Psoas muscle (tissue), 7 donors: ENCODE measurements at regions not wholly inside any gene's neighbourhood (a gene's known extent, or its start where the extent isn't known, plus 50 kb on each side); places are given as distances from the start of the nearest gene placed in this dataset.

Experiments
- ATAC-seq, 4 donors: fragments of 200-7000 bp; cut with Tn5 transposase; one replicate each; pipeline ENCODE4 v1.9.1; 2020; ENCODE audit warnings: moderate library complexity in 3 of 4, mild to moderate bottlenecking in 2 of 4
- DNase-seq, 2 donors: peaks; one replicate each; pipeline ENCODE4 v3.0.0-alpha.2; 2020
- H3K27ac ChIP-seq: fragments of 200-600 bp; one replicate; pipeline ENCODE4 v1.8.0; 2022
- H3K27me3 ChIP-seq, 3 donors: fragments of 200-600 bp in 1 of 3; one replicate each; pipeline versions ENCODE4 v1.6.1 to v1.8.0; 2013 to 2022; ENCODE audit warnings: low read length in 2 of 3, mild to moderate bottlenecking in 2 of 3, moderate library complexity in 1 of 3; ENCODE audit not compliant: insufficient read depth in 3 of 3
- H3K36me3 ChIP-seq, 2 donors: fragments of 200-600 bp in 1 of 2; one replicate each; pipeline versions ENCODE4 v1.6.1 to v1.8.0; 2013 to 2022; ENCODE audit warnings: low read depth in 1 of 2, mild to moderate bottlenecking in 1 of 2, moderate library complexity in 1 of 2; ENCODE audit not compliant: insufficient read depth in 1 of 2
- H3K4me1 ChIP-seq: fragments of 200-600 bp; one replicate; pipeline ENCODE4 v1.8.0; 2022
- H3K4me3 ChIP-seq: fragments of 200-600 bp; one replicate; pipeline ENCODE4 v1.8.0; 2022; ENCODE audit warnings: mild to moderate bottlenecking
- H3K9me3 ChIP-seq: fragments of 200-600 bp; one replicate; pipeline ENCODE4 v1.8.0; 2022
- WGBS, 3 donors: extraction: QIAGEN DNeasy Blood & Tissue Kit; methylation state at CpG; one replicate each; pipeline versions ENCODE4 v1.1.6 to v1.1.7; 2013; 5-methylcytosine and 5-hydroxymethylcytosine counted together
- intact Hi-C, 2 donors: fragments of 100-400 bp; cut with DNase I; formaldehyde crosslinking; loops; one replicate each; pipeline versions ENCODE4 v1.11.0 to v1.14.2; 2022
- TF ChIP-seq, protein P1 (sequence below): fragments of 200-600 bp; IDR thresholded peaks from one replicate; pipeline ENCODE4 v1.8.0; 2022; ENCODE audit warnings: antibody characterized with exemption
- donor health status: healthy with polysubstance abuse.
- donor health status: DM: no; HTN: no; CAD: no; lungs with moderate emphysema.
- donor health status: Bipolar disorder and iron deficiency.
- donor health status: healthy.
- donor health status: DM: yes; HTN: yes; CAD: no.
- donor health status: DM: no; HTN: no; CAD: no.
- donor health status: DM: yes; HTN: yes; CAD: no.

DNA sequence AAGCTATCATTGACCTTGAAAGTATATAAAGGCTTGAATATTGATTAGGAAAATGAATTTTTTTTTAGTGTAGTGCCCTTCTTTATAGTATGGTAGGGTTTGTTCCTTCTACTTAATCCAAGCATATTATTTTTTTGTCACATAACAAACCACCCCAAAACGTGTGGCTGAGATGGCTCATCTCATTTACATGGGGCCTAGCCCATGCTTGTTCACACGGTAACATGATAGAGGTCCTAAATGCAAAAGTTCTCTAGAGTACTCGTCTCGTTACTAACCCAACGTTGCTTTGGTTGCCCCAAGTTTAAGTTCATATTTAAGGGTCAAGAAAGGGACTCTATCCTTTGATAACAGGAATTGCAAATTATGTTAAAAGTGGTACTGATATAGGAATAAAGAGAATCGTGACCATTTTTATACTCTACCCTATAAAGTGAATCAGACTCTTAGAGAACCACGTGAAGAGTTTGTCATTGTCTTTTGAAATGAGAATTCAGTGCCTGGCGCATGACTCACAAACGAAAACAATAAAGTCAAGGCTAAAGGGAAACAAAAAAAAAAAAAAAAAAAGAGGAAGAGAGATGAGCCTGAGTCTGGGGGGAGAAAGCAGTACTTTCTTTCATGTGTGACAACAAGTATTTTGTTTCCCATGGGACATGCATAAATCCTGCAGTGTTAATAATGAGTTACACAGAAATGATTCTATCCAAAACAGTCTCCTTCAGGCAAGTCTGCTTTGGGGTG is 402.8 kb upstream of the NWD2 start:
- 69 to 75% (median 74%) methylated on average over 9 of the region's 9 CpGs for WGBS, 3 donors
- no peak for ATAC-seq
- TF ChIP-seq, protein P1, sequence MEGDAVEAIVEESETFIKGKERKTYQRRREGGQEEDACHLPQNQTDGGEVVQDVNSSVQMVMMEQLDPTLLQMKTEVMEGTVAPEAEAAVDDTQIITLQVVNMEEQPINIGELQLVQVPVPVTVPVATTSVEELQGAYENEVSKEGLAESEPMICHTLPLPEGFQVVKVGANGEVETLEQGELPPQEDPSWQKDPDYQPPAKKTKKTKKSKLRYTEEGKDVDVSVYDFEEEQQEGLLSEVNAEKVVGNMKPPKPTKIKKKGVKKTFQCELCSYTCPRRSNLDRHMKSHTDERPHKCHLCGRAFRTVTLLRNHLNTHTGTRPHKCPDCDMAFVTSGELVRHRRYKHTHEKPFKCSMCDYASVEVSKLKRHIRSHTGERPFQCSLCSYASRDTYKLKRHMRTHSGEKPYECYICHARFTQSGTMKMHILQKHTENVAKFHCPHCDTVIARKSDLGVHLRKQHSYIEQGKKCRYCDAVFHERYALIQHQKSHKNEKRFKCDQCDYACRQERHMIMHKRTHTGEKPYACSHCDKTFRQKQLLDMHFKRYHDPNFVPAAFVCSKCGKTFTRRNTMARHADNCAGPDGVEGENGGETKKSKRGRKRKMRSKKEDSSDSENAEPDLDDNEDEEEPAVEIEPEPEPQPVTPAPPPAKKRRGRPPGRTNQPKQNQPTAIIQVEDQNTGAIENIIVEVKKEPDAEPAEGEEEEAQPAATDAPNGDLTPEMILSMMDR = no peak
- intact Hi-C loops = no loop called here
- Histone ChIP-seq H3K4me3 (no peak overlapping the region), H3K27me3 (no peaks in the 10 kb centered on the region), H3K4me1 (no peaks in the 10 kb centered on the region), H3K27ac (no peak overlapping the region), H3K9me3 (no peaks in the 10 kb centered on the region), H3K36me3 (no peaks in the 10 kb centered on the region)
- no peak for DNase-seq

GRCh38 chr4:36844448-36844847 is 400.1 kb upstream of the NWD2 start:
- intact Hi-C loops = no loop called here
- Histone ChIP-seq H3K9me3 (no peaks in the 10 kb centered on the region), H3K36me3 (no peaks in the 10 kb centered on the region), H3K27ac (no peak overlapping the region), H3K4me1 (no peaks in the 10 kb centered on the region), H3K4me3 (no peak overlapping the region), H3K27me3 (no peaks in the 10 kb centered on the region)
- TF ChIP-seq, protein P1 = no peak
- DNase-seq (no peak), ATAC-seq (no peak)

DNA sequence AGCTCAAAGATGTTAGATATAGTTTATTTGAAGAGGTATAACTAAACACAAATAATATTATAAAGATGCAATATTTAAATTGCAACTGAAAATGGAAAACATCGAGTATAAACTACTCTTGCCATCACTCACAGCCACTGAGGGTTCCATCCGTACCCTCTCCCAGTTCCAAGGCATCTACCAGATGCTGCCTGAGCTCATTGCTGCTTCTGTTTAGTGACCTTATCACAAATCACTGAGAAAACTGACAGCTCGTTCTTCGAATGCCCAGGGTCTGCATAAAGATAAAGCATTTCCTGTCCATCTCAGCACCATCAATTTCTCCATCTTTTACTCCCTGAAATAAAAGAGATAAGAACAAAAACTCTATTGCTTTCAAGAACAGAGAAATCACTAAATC is 391.7 kb upstream of the NWD2 start:
- no peak for ATAC-seq
- 48 to 49% (median 48%) methylated on average over 4 of the region's 4 CpGs for WGBS, 3 donors

DNA sequence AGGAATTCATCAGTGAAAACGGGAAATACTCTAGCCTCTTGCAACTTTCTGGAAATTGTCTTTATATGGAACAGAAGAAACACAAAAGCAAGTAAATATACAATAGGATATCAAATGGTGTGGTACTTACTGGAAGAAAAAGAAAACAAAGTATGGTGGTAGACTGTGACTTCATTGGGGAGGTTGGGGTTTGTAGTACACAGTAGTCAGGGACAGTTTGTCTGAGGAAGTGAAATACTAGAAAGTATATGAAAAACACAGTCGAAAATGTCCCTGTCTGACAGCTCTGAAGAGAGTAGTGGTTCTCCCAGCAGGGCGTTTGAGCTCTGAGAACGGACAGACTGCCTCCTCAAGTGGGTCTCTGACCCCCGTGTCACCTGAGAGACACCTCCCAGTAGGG is 390.0 kb upstream of the NWD2 start:
- DNase-seq = no peak
- Histone ChIP-seq H3K36me3 (no peaks in the 10 kb centered on the region), H3K9me3 (peaks cover 3% of the 10 kb centered on the region), H3K4me1 (no peaks in the 10 kb centered on the region), H3K27ac (no peak overlapping the region), H3K4me3 (no peak overlapping the region), H3K27me3 (peaks cover 0 to 2% (median 0%) of the 10 kb centered on the region in 3 donors)
- ATAC-seq = no peak
- intact Hi-C loops = no loop called here
- WGBS, 3 donors = 59 to 68% (median 62%) methylated on average over 5 of the region's 5 CpGs
- TF ChIP-seq, protein P1 = no peak

More for the DNA sequence above, 391.7 kb upstream of the NWD2 start:
- Histone ChIP-seq H3K27ac (no peak overlapping the region), H3K4me3 (no peak overlapping the region), H3K36me3 (no peaks in the 10 kb centered on the region), H3K9me3 (no peaks in the 10 kb centered on the region), H3K27me3 (peaks cover 0 to 2% (median 0%) of the 10 kb centered on the region in 3 donors), H3K4me1 (no peaks in the 10 kb centered on the region)
- intact Hi-C loops = no loop called here
- no peak for DNase-seq
- TF ChIP-seq, protein P1 = no peak

DNA sequence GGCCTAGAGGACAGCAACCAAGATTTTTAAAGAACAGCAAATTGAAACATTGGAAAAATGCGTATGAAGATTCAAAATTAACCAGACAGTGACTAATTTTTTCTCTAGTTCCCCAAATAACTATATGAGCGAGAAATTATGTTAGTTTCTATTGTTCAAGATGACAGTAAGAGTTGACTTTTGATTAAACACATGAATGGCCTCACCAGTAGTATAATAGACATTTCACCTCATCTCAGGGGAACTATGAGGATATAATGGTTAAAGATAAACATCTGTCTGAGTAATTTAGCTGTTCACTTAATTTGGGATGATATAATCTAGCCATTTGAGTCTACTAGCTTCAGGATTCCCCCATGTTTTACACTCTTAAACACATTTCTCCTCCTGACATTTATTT is 380.9 kb upstream of the NWD2 start:
- DNase-seq = no peak
- TF ChIP-seq, protein P1 = no peak
- Histone ChIP-seq H3K36me3 (no peaks in the 10 kb centered on the region), H3K4me1 (no peaks in the 10 kb centered on the region), H3K9me3 (peaks cover 3% of the 10 kb centered on the region), H3K27me3 (no peaks in the 10 kb centered on the region), H3K4me3 (no peak overlapping the region), H3K27ac (no peak overlapping the region)
- no peak for ATAC-seq
- intact Hi-C loops = no loop called here
- WGBS, 3 donors = 69 to 82% (median 76%) methylated on average over 2 of the region's 2 CpGs
